ENCODE measurements at regions not wholly inside any gene's neighbourhood (a gene's known extent, or its start where the extent isn't known, plus 50 kb on each side); places are given as distances from the start of the nearest gene placed in this dataset.

- no peaks in the 10 kb centered on the region for H3K79me2 ChIP-seq (ENCODE audit: control insufficient read depth, insufficient read depth, low read length)
- intact Hi-C loops (cut with micrococcal nuclease) (no loop called here), in situ Hi-C loops (cut with MboI) (no loop called here)
- H3K4me1 ChIP-seq (replicated peaks in 1 of 2; ENCODE audit: control insufficient read depth in 2 of 2, insufficient read depth in 2 of 2, low read length in 2 of 2) = no peaks in the 10 kb centered on the region; a peak in 2 of 5 replicates
- no peak overlapping the region for H3K27ac ChIP-seq (ENCODE audit: extremely low read depth, low read depth, low read length)
- no peak overlapping the region for H3K4me2 ChIP-seq (ENCODE audit: insufficient read depth, low read length)
- no peak overlapping the region for H3K4me3 ChIP-seq
- no peaks in the 10 kb centered on the region for H4K20me1 ChIP-seq (replicated peaks; ENCODE audit: control insufficient read depth, insufficient read depth, low read length)
- H3K9me3 ChIP-seq (replicated peaks; ENCODE audit: control insufficient read depth, insufficient read depth, low read depth, low read length) = no peaks in the 10 kb centered on the region
- H3K9ac ChIP-seq (ENCODE audit: insufficient read depth in 1 of 2, low read depth in 2 of 2, low read length in 2 of 2) = no peak overlapping the region
- WGBS (ENCODE audit: insufficient coverage, low coverage, missing lambda C conversion rate) = 0% methylated on average over 4 of the region's 4 CpGs
- ATAC-seq (no peak), FAIRE-seq (no peak), DNase-seq (ENCODE audit: extremely low read depth in 1 of 4, low spot score in 3 of 4) (no peak)
- TF ChIP-seq RUNX1 (IDR thresholded peaks at IDR 0.05; ENCODE audit: low read depth) (no peak), KDM4B (IDR thresholded peaks at IDR 0.05; ENCODE audit: borderline replicate concordance in 2 of 2, low read depth in 1 of 2) (no peak), NELFE (IDR thresholded peaks at IDR 0.05; ENCODE audit: insufficient read depth, insufficient read length) (no peak)
- ChIA-PET CTCF (ENCODE audit: low intra/inter-chr PET ratio) (no interaction called here), POLR2A (no interaction called here)
- H2AFZ ChIP-seq (ENCODE audit: low read depth, low read length) = no peak overlapping the region
- no TSS peak for BruUV-seq (replicated peaks)
- no peaks in the 10 kb centered on the region for H3K36me3 ChIP-seq (ENCODE audit: control insufficient read depth, insufficient read depth, low read length)
- no peaks in the 10 kb centered on the region for H3K9me1 ChIP-seq (ENCODE audit: control insufficient read depth, insufficient read depth, low read length)
- no peaks in the 10 kb centered on the region for H3K27me3 ChIP-seq (ENCODE audit: control insufficient read depth in 2 of 2, insufficient read depth in 2 of 2, low read length in 2 of 2)
These were observed 290.5 kb downstream of the HAPSTR1 start for GRCh38 chr16:9381905-9382304.

DNA sequence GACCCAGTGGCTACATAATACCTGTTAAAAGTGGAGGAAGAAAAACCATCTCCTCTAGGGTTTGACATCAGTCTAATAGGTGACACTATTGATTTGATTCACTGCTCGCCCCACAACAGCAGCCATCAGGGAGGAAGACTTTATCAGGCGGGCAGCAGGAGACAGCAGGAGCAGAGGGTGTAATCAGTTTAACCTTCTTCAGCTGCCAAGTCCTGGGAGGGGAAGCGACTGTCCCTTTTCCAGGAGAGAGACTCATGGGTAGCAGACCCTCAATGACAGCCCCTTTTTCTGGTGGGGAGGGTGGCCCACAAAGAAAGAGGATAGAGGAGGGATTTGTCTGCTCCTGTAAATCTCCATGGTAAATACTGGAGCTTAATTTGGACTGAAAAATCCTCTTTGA is 291.8 kb downstream of the HAPSTR1 start:
- H3K79me2 ChIP-seq (ENCODE audit: control insufficient read depth, insufficient read depth, low read length) = no peaks in the 10 kb centered on the region
- no peak overlapping the region for H2AFZ ChIP-seq (ENCODE audit: low read depth, low read length)
- no peaks in the 10 kb centered on the region for H3K9me1 ChIP-seq (ENCODE audit: control insufficient read depth, insufficient read depth, low read length)
- H3K9me3 ChIP-seq (replicated peaks; ENCODE audit: control insufficient read depth, insufficient read depth, low read depth, low read length) = no peaks in the 10 kb centered on the region
- in situ Hi-C loops (cut with MboI) (no loop called here), intact Hi-C loops (cut with micrococcal nuclease) (no loop called here)
- H3K27ac ChIP-seq (ENCODE audit: extremely low read depth, low read depth, low read length) = no peak overlapping the region
- POLR2A ChIA-PET = no interaction called here
- H3K4me1 ChIP-seq (replicated peaks in 1 of 2; ENCODE audit: control insufficient read depth in 2 of 2, insufficient read depth in 2 of 2, low read length in 2 of 2) = no peaks in the 10 kb centered on the region
- H3K4me3 ChIP-seq = no peak overlapping the region
- no peak overlapping the region for H3K4me2 ChIP-seq (ENCODE audit: insufficient read depth, low read length)
- BruUV-seq (replicated peaks) = no TSS peak
- DNase-seq (ENCODE audit: extremely low read depth in 1 of 4, low spot score in 3 of 4) (no peak), ATAC-seq (no peak), FAIRE-seq (no peak)
- H3K9ac ChIP-seq (ENCODE audit: insufficient read depth in 1 of 2, low read depth in 2 of 2, low read length in 2 of 2) = no peak overlapping the region
- no peaks in the 10 kb centered on the region for H3K27me3 ChIP-seq (ENCODE audit: control insufficient read depth in 2 of 2, insufficient read depth in 2 of 2, low read length in 2 of 2)
- H4K20me1 ChIP-seq (replicated peaks; ENCODE audit: control insufficient read depth, insufficient read depth, low read length) = no peaks in the 10 kb centered on the region
- CTCF ChIA-PET (ENCODE audit: low intra/inter-chr PET ratio) = no interaction called here
- H3K36me3 ChIP-seq (ENCODE audit: control insufficient read depth, insufficient read depth, low read length) = no peaks in the 10 kb centered on the region
- WGBS (ENCODE audit: insufficient coverage, low coverage, missing lambda C conversion rate) = 0% methylated on average over 3 of the region's 3 CpGs
- TF ChIP-seq FOXP4 (CRISPR knock-in tag; IDR thresholded peaks at IDR 0.05; ENCODE audit: borderline replicate concordance) (no peak), TCFL5 (CRISPR knock-in tag; conservative IDR thresholded peaks at IDR 0.05) (no peak), RBM15 (IDR thresholded peaks at IDR 0.05; ENCODE audit: insufficient read depth, low read length) (no peak), ILK (tag; IDR thresholded peaks at IDR 0.05; ENCODE audit: borderline replicate concordance, low read depth) (no peak), HEY1 (CRISPR knock-in tag; IDR thresholded peaks at IDR 0.05; ENCODE audit: borderline replicate concordance) (no peak)
- TF ChIP-seq, protein P1, sequence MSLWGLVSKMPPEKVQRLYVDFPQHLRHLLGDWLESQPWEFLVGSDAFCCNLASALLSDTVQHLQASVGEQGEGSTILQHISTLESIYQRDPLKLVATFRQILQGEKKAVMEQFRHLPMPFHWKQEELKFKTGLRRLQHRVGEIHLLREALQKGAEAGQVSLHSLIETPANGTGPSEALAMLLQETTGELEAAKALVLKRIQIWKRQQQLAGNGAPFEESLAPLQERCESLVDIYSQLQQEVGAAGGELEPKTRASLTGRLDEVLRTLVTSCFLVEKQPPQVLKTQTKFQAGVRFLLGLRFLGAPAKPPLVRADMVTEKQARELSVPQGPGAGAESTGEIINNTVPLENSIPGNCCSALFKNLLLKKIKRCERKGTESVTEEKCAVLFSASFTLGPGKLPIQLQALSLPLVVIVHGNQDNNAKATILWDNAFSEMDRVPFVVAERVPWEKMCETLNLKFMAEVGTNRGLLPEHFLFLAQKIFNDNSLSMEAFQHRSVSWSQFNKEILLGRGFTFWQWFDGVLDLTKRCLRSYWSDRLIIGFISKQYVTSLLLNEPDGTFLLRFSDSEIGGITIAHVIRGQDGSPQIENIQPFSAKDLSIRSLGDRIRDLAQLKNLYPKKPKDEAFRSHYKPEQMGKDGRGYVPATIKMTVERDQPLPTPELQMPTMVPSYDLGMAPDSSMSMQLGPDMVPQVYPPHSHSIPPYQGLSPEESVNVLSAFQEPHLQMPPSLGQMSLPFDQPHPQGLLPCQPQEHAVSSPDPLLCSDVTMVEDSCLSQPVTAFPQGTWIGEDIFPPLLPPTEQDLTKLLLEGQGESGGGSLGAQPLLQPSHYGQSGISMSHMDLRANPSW (CRISPR knock-in tag; IDR thresholded peaks at IDR 0.05) = no peak
- TF ChIP-seq, protein P2, sequence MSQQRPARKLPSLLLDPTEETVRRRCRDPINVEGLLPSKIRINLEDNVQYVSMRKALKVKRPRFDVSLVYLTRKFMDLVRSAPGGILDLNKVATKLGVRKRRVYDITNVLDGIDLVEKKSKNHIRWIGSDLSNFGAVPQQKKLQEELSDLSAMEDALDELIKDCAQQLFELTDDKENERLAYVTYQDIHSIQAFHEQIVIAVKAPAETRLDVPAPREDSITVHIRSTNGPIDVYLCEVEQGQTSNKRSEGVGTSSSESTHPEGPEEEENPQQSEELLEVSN (IDR thresholded peaks at IDR 0.05; ENCODE audit: borderline replicate concordance in 1 of 2, extremely low read depth in 1 of 2, insufficient read depth in 1 of 2, insufficient read length in 1 of 2, low read depth in 1 of 2, low read length in 1 of 2, poor library complexity in 1 of 2, severe bottlenecking in 1 of 2) = no peak
